HG03159 (cell line): ENCODE measurements at regions not wholly inside any gene's neighbourhood (a gene's known extent, or its start where the extent isn't known, plus 50 kb on each side); places are given as distances from the start of the nearest gene placed in this dataset.

Experiments
- ATAC-seq: cut with Tn5 transposase; IDR thresholded peaks from one replicate; pipeline ENCODE4 v1.9.1; 2021; ENCODE audit warnings: mild to moderate bottlenecking, moderate library complexity; ENCODE audit not compliant: unreplicated experiment

DNA sequence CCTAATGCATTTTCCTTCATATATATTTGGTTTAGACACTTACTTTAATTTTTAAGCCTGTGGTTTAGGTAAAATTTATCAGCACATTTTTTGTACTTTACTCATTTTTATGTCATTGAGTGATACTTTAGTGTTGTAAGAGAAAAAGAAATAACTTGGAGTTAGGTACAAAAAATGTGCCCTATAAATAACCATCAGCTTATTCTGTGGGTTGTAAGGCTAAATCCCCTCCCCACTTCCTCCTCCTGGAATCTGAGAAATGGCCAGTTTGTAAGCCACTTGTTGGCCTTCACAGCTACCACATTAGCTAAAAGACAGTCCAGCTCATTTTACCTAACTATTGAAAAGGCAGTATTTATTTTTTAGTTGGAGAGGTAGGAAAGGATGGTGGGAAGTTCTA is 576.3 kb downstream of the PKHD1 start:
- ATAC-seq, result no peak

- no peak for ATAC-seq
Measured at GRCh38 chr6:51513891-51514747, 573.3 kb downstream of the PKHD1 start.

DNA sequence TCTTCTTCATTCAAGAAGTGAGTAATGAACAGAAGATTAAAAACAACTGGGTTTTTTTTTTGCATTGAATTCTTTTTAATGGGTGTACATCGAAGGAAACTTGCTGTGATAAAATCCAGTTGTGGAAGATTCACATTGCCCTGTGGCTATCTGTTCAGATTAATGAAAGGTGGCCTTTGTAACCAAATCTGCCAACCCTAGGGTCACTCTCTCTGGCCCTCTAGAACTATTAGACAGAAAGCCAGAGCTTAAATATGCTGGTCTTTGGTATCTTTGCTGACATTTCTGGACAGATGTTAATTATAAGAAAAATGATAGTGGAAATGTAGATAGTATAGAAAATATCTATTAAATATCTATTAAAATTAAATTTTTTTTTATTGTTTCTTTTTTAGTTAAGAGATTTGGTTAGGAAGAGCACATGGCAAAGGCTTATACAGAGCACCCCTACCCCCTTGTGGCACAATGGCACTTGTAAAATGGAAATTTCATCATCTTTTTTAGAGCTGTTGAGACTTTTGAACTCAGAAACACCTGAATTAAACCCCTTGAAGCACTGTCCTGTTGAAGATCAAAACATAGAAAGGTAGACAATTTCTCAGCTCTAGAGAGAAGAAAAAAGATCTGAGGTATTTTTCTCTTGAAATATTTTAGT is 572.5 kb downstream of the PKHD1 start:
- no peak for ATAC-seq

- no peak for ATAC-seq
Measured at GRCh38 chr6:51526049-51526448, 561.4 kb downstream of the PKHD1 start.

DNA sequence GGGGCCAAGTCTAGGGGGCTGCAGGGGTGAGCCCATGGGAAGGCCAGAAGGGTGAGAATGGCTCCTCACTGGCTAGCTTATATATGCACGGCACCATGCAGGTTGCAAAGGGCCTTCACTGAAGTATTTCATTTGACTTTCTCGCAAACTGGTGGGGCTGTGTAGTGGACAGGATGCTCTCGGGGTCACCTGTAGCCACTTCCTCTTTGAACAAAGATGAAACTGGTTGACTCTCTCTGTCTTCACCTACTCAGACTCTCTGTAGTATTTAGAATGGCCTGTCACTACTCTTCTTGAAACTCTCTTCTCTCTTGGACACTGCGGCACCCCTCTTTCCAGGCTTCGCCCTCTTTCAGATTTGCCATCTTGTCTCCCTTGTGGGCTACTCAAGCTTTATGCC is 560.5 kb downstream of the PKHD1 start:
- ATAC-seq, result peak; percentile 51

GRCh38 chr6:51528556-51528955 is 558.9 kb downstream of the PKHD1 start:
- ATAC-seq, result no peak

- no peak for ATAC-seq
Measured at GRCh38 chr6:51529240-51529639, 558.2 kb downstream of the PKHD1 start.

DNA sequence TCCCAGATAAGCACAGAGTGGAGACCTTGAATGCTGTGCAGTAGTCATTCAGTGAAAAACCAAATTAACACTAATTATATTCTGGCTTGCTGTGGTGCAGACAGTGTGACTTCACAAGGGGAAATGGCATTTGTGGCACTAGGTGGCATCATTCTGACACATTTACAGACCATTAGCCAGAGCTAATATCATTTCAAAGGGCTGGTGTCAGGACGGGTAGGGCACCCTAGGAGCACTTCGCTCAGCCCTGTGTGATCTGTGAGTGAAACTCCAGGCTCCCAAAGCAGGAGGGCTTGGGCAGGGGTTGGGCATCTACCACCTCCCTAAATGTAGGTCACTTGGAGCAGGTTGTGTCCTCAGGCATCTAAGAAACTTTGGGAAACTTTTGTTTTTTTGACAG is 555.8 kb downstream of the PKHD1 start:
- ATAC-seq, result no peak

DNA sequence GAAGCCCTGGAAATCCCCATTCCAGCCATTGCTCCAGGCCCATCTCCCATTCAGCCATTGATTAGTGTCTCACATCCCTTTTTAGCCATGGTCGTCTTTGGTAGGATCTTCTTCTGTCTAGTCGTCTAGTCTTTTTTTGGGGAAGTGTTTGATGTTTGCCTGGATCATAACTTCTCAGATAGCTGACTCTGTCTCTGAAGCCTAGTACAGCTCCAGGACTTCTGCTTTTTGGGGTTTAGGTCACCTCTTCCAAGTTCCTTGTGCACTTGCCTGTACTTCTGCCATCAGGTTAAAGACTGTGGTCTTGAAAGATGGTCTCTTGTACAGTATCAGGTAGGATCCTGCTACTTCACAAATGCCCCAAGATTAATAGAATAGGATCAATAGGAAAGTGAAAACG is 553.5 kb downstream of the PKHD1 start:
- no peak for ATAC-seq

DNA sequence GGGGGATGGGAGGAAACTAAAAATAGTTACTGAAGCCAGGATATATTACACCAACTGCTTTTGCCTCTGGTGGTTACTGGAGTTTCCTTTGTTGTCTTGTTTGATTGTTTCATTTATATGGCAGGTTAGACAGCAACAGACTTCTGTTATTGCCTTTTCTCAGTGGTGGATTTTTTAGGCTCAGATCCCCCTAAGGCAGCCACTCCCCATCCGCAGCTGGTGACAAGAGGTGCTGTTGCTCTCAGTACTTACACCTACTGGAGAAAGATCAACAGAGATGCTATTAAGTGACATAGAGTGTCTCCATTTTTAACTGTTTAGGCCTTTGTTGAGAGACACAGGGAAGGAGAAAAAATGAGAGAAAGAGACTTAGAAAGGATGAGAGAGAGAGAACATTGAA is 552.1 kb downstream of the PKHD1 start:
- ATAC-seq, result no peak

DNA sequence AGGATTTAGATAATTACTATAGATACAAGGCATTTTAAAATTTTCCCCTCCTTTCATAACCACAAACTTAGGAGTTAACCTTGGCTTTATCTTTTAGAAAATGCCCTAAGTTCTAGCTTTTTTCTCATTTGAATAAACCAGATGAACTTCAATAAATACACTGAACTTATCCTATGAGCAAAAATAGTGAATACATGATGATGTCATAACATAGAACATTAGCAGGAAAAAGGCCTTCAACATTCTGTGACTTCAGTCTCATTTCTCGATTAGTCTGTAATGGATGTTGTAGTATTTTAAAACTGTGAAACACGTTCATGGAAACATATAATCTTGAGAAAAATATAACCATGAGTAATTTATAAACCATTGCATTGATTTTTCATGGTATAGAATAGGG is 550.7 kb downstream of the PKHD1 start:
- ATAC-seq, result no peak

- no peak for ATAC-seq
Measured at GRCh38 chr6:51541847-51542246, 545.6 kb downstream of the PKHD1 start.

- ATAC-seq, result no peak
Measured at GRCh38 chr6:51542475-51542874, 544.9 kb downstream of the PKHD1 start.

DNA sequence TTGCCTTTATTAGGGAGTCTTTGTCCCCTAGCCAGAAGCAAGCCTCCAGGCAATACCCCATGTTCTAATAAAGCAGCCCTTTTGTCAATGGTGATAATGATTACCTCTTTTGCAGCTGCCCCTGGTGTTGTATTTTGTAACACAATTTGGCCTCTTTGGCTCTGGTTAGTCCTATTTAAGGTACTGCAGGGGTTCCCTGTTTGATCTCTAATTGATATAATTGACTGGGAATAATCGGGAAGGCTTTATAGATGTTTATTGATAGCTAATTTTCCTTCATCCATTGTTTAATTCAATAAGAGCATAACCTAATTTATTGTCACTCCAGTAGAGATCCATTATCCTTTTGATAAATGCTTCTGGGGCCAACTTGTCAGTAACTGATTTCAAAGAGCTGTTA is 537.2 kb downstream of the PKHD1 start:
- no peak for ATAC-seq

DNA sequence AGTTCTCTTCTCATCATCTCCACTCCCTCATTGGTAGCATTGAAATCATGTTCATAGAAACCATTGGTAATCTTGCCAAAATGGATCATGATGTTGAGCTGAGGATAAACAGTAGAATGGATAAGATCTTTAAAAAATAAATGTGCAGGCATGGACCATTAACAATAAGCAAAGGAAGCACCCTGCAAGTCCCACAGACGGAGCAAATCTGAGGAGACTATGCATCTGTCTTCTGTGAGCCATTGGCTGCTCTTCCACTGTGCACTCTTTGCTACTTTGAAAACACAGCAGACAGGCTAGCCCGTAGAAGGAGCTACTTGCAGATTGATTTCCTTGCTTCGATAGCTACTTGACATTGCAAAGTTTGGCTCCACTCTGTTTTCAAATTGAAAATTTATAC is 535.0 kb downstream of the PKHD1 start:
- no peak for ATAC-seq

- no peak for ATAC-seq
Measured at GRCh38 chr6:51553246-51554015, 534.0 kb downstream of the PKHD1 start.

DNA sequence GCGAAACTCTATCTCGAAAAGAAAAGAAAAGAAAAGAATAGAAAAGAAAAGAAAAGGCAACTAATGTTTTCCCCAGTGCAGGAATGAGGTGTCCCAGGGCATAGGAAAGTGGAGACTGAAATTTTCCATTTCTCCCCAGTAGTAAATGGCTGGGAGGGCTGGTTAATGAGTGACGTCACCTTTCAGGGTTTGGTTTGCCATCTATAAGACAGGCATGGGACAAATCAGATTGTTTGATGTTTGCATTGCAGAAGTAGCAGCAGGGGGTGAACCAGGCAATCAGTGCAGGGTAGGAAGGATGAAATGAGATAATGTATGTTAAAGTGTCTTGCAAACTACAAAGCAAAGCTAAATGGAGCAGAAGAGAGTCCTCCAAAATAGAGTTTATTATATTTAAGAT is 533.4 kb downstream of the PKHD1 start:
- no peak for ATAC-seq

DNA sequence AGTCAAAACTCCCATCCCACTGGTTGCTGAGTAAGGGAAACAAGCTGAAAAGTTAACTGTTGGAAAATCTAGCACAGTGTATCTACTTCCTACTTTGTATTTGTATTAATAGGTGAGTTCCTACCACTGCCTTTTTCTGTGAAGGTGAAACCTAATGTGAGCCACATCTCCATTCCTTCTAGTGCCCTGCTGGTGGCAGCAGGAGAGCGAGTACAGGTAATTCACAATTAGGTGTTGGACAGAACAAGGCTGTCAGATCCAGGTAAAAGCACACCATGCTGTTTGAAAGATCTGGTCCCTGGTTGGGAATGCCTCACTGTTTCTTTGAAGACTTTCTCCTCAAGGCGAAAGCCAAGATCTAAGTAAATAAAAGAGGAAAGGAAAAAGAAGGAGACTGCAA is 528.4 kb downstream of the PKHD1 start:
- ATAC-seq, result no peak

DNA sequence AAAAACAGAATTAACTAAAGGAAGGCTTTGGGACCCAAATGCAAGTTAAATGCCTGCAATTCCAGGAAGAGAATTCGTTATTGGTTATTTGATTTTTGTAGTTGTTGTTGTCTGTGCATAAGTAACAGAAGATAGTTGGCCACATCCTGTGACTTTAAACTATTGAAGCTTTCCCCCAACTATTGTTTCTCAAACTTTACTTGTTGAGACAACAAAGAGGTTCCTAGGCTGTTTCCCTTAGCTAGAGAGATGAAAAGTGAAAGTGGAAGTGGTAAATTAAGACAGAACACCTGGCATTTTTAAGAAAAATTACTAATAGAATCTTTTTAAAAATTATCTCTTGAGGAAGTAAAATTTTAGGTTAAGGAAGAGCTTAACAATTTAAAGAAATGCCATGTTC is 525.2 kb downstream of the PKHD1 start:
- ATAC-seq, result peak; percentile 88
